SK-N-SH (cell line): ENCODE measurements at regions not wholly inside any gene's neighbourhood (a gene's known extent, or its start where the extent isn't known, plus 50 kb on each side); places are given as distances from the start of the nearest gene placed in this dataset.

ENCODE experiments used
- CTCF ChIA-PET: fragments of 300-600, 350-600 bp; formaldehyde crosslinking; extraction: SDS; loops from one replicate; lab custom pipeline; 2021; lab: Yijun Ruan, JAX
- POLR2A ChIA-PET: fragments of 350-600 bp; sonication (Branson Sonifier 250); formaldehyde crosslinking; extraction: SDS; loops from one replicate; lab custom pipeline; 2020; ENCODE audit warnings: antibody characterized with exemption, inconsistent platforms; lab: Yijun Ruan, JAX
- DNase-seq: peaks from one replicate; pipeline ENCODE4 v3.0.0; 2012
- H2AFZ ChIP-seq: fragments of 200-600 bp; sonication (generic); 2 replicates; pipeline ENCODE4 v1.8.1; 2016; ENCODE audit warnings: antibody characterized with exemption, mild to moderate bottlenecking, low read depth
- H3F3A ChIP-seq: fragments of 200-600 bp; sonication (generic); replicated peaks from 2 replicates; pipeline ENCODE3; 2016; ENCODE audit warnings: antibody characterized with exemption, mild to moderate bottlenecking; ENCODE audit not compliant: insufficient read depth
- H3K27ac ChIP-seq, 2 experiments: fragments of 200-500 bp in 1 of 2; fragments of 200-600 bp in 1 of 2; sonication (Bioruptor generic) in 1 of 2; sonication (generic), shearing (Covaris generic) in 1 of 2; 2 replicates each; pipeline versions ENCODE4 v1.5.1 to v1.6.1; 2014 to 2016; ENCODE audit warnings: low read depth in 2 of 2, inconsistent platforms in 1 of 2, low read length in 1 of 2, mild to moderate bottlenecking in 1 of 2, mixed read lengths in 1 of 2
- H3K27me3 ChIP-seq: fragments of 200-600 bp; sonication (generic), shearing (Covaris generic); 2 replicates; pipeline ENCODE4 v1.6.1; 2016; ENCODE audit warnings: mixed run types; ENCODE audit not compliant: insufficient read depth
- H3K36me3 ChIP-seq, 2 experiments: fragments of 200-500 bp in 1 of 2; fragments of 200-600 bp in 1 of 2; sonication (Bioruptor generic) in 1 of 2; sonication (generic) in 1 of 2; replicated peaks in 1 of 2; 2 replicates each; pipeline versions ENCODE3 to v1.5.1; 2014 to 2016; ENCODE audit warnings: low read length in 1 of 2, mild to moderate bottlenecking in 1 of 2; ENCODE audit not compliant: insufficient read depth in 2 of 2, control insufficient read depth in 1 of 2
- H3K4me1 ChIP-seq, 2 experiments: fragments of 200-500 bp in 1 of 2; fragments of 200-600 bp in 1 of 2; sonication (Bioruptor generic) in 1 of 2; sonication (generic), shearing (Covaris generic) in 1 of 2; 2 replicates each; pipeline versions ENCODE4 v1.5.1 to v1.6.1; 2014 to 2016; ENCODE audit warnings: low read depth in 1 of 2, low read length in 1 of 2, mixed run types in 1 of 2; ENCODE audit not compliant: insufficient read depth in 2 of 2, control insufficient read depth in 1 of 2
- H3K4me2 ChIP-seq: fragments of 200-600 bp; sonication (generic), shearing (Covaris generic); 2 replicates; pipeline ENCODE4 v1.6.1; 2017; ENCODE audit warnings: mixed run types
- H3K4me3 ChIP-seq, 2 experiments: fragments of 200-500 bp in 1 of 2; fragments of 200-600 bp in 1 of 2; sonication (Bioruptor generic) in 1 of 2; sonication (generic), shearing (Covaris generic) in 1 of 2; 2 replicates each; pipeline versions ENCODE4 v1.5.1 to v1.8.1; 2014 to 2016; ENCODE audit warnings: low read depth in 2 of 2, inconsistent platforms in 1 of 2, low read length in 1 of 2, mild to moderate bottlenecking in 1 of 2, mixed read lengths in 1 of 2, moderate library complexity in 1 of 2
- H3K79me2 ChIP-seq: fragments of 200-600 bp; sonication (generic); 2 replicates; pipeline ENCODE4 v1.8.1; 2017; ENCODE audit warnings: mild to moderate bottlenecking; ENCODE audit not compliant: insufficient read depth
- H3K9ac ChIP-seq: fragments of 200-600 bp; sonication (generic); 2 replicates; pipeline ENCODE4 v1.6.1; 2017; ENCODE audit warnings: mixed run types
- H3K9me2 ChIP-seq: fragments of 200-600 bp; sonication (generic); 2 replicates; pipeline ENCODE4 v1.6.1; 2017; ENCODE audit warnings: mixed run types
- H3K9me3 ChIP-seq: fragments of 200-600 bp; sonication (generic); 2 replicates; pipeline ENCODE4 v1.6.1; 2017; ENCODE audit warnings: mixed run types, mild to moderate bottlenecking, moderate library complexity
- H4K20me1 ChIP-seq: fragments of 200-600 bp; sonication (generic); 2 replicates; pipeline ENCODE4 v1.6.1; 2017; ENCODE audit warnings: mild to moderate bottlenecking, mixed run types; ENCODE audit not compliant: insufficient read depth
- CHD2 ChIP-seq: fragments of 150-350 bp; IDR thresholded peaks from 2 replicates; pipeline ENCODE4 v1.6.1; 2018; ENCODE audit warnings: low read length; ENCODE audit not compliant: partially characterized antibody
- ELF1 ChIP-seq: IDR thresholded peaks from 2 replicates; pipeline ENCODE4 v1.4.0; 2012
- EZH2phosphoT487 ChIP-seq: fragments of 200-600 bp; sonication (generic); IDR thresholded peaks from 2 replicates; pipeline ENCODE4 v1.6.1; 2017; ENCODE audit warnings: low read depth, mixed run types, mild to moderate bottlenecking, antibody characterized with exemption, moderate library complexity, borderline replicate concordance
- FOSL2 ChIP-seq: IDR thresholded peaks from 2 replicates; pipeline ENCODE4 v1.4.0; 2012; ENCODE audit warnings: low read depth, mild to moderate bottlenecking, moderate library complexity, borderline replicate concordance
- FOXJ3 ChIP-seq: sonication (generic); formaldehyde crosslinking; IDR thresholded peaks from 2 replicates; pipeline ENCODE4 v1.5.1; 2020; ENCODE audit warnings: mild to moderate bottlenecking, missing genetic modification reagents
- FOXM1 ChIP-seq: IDR thresholded peaks from 2 replicates; pipeline ENCODE4 v1.4.0; 2012; ENCODE audit warnings: low read depth, mild to moderate bottlenecking
- GABPA ChIP-seq: IDR thresholded peaks from 2 replicates; pipeline ENCODE4 v1.4.0; 2012; ENCODE audit warnings: low read depth, mild to moderate bottlenecking
- GATA2 ChIP-seq: sonication (generic); formaldehyde crosslinking; IDR thresholded peaks from 2 replicates; pipeline ENCODE4 v1.5.0; 2020; ENCODE audit warnings: mild to moderate bottlenecking, missing genetic modification reagents
- JUND ChIP-seq: IDR thresholded peaks from 2 replicates; pipeline ENCODE4 v1.4.0; 2012
- MEF2A ChIP-seq: IDR thresholded peaks from 2 replicates; pipeline ENCODE4 v1.4.0; 2012; ENCODE audit warnings: low read depth, borderline replicate concordance
- MXI1 ChIP-seq: IDR thresholded peaks from 2 replicates; pipeline ENCODE4 v1.6.1; 2012; ENCODE audit warnings: mild to moderate bottlenecking, low read depth, low read length, improper control_type of control experiment
- POLR2AphosphoS5 ChIP-seq: IDR thresholded peaks from 2 replicates; pipeline ENCODE4 v1.6.1; 2012; ENCODE audit warnings: low read depth, low read length
- RCOR1 ChIP-seq: fragments of 150-350 bp; IDR thresholded peaks from 2 replicates; pipeline ENCODE4 v1.6.1; 2017; ENCODE audit warnings: antibody characterized with exemption, low read length
- RXRA ChIP-seq: IDR thresholded peaks from 2 replicates; pipeline ENCODE4 v1.4.0; 2012; ENCODE audit warnings: low read depth, mild to moderate bottlenecking, borderline replicate concordance
- SIN3A ChIP-seq: IDR thresholded peaks from 2 replicates; pipeline ENCODE4 v1.6.1; 2012; ENCODE audit warnings: low read depth, mild to moderate bottlenecking, low read length, moderate library complexity, borderline replicate concordance
- TEAD4 ChIP-seq: IDR thresholded peaks from 2 replicates; pipeline ENCODE4 v1.4.0; 2012; ENCODE audit warnings: mild to moderate bottlenecking, borderline replicate concordance; ENCODE audit not compliant: insufficient read depth
- YY1 ChIP-seq: IDR thresholded peaks from 2 replicates; pipeline ENCODE4 v1.4.0; 2012; ENCODE audit warnings: low read depth, mild to moderate bottlenecking
- WGBS: methylation state at CpG from one replicate; pipeline ENCODE4 v1.1.6; 2017; ENCODE audit warnings: low lambda C conversion rate; 5-methylcytosine and 5-hydroxymethylcytosine counted together
- TF ChIP-seq, protein P1 (sequence below): IDR thresholded peaks from 2 replicates; pipeline ENCODE4 v1.4.0; 2012; ENCODE audit warnings: low read depth, borderline replicate concordance
- TF ChIP-seq, protein P2 (sequence below): fragments of 200-600 bp; sonication (generic); IDR thresholded peaks from 2 replicates; pipeline ENCODE4 v1.6.1; 2017; ENCODE audit warnings: antibody characterized with exemption, mild to moderate bottlenecking, moderate library complexity
- TF ChIP-seq, protein P3 (sequence below): IDR thresholded peaks from 2 replicates; pipeline ENCODE4 v1.6.1; 2012; ENCODE audit warnings: mild to moderate bottlenecking, low read depth, low read length, moderate library complexity
- TF ChIP-seq, protein P4 (sequence below): fragments of 150-350 bp; IDR thresholded peaks from 2 replicates; pipeline ENCODE4 v1.6.1; 2017; ENCODE audit warnings: antibody characterized with exemption, low read length, low read depth, borderline replicate concordance
- TF ChIP-seq, protein P5 (sequence below): IDR thresholded peaks from 2 replicates; pipeline ENCODE4 v1.4.0; 2012; ENCODE audit warnings: low read depth

DNA sequence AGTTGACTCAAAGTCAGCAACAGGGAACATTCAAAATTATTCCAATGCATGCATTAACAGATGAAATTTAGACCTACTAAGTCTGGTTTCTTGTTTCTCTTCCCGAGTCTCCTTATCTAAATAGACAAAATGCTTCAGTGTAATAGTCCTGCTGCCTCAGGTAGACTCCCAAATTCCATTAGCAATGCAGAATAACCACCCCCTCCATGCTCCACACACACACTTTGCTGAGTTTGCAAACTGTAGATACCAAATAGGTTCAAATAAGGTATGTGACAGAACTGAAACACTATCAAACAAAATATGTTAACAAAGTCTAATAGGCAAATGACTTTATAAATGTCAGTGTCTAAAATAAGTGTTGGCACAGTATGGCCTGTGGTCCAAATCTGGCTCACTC is 451.1 kb upstream of the SOX5 start:
- Histone ChIP-seq H3F3A (no peaks in the 10 kb centered on the region), H4K20me1 (no peaks in the 10 kb centered on the region), H3K36me3 (no peaks in the 10 kb centered on the region), H2AFZ (no peak overlapping the region), H3K4me2 (no peak overlapping the region), H3K4me1 (no peaks in the 10 kb centered on the region), H3K9me3 (no peaks in the 10 kb centered on the region), H3K9me2 (no peaks in the 10 kb centered on the region), H3K79me2 (no peaks in the 10 kb centered on the region), H3K27ac (no peak overlapping the region), H3K4me3 (no peak overlapping the region), H3K27me3 (no peaks in the 10 kb centered on the region), H3K9ac (no peak overlapping the region)
- WGBS = 46% methylated on average over 1 of the region's 1 CpG
- TF ChIP-seq CHD2 = no peak
- TF ChIP-seq FOSL2 = no peak
- TF ChIP-seq GATA2 (CRISPR knock-in tag) = no peak
- no peak for TF ChIP-seq FOXJ3 (CRISPR knock-in tag)
- no peak for TF ChIP-seq MEF2A
- no peak for TF ChIP-seq MXI1
- TF ChIP-seq EZH2phosphoT487 = no peak
- no peak for TF ChIP-seq POLR2AphosphoS5
- no peak for TF ChIP-seq YY1
- no peak for TF ChIP-seq TEAD4
- TF ChIP-seq ELF1 = no peak
- no peak for TF ChIP-seq JUND
- TF ChIP-seq GABPA = no peak
- ChIA-PET POLR2A (no interaction called here), CTCF (no interaction called here)
- DNase-seq = no peak

DNA sequence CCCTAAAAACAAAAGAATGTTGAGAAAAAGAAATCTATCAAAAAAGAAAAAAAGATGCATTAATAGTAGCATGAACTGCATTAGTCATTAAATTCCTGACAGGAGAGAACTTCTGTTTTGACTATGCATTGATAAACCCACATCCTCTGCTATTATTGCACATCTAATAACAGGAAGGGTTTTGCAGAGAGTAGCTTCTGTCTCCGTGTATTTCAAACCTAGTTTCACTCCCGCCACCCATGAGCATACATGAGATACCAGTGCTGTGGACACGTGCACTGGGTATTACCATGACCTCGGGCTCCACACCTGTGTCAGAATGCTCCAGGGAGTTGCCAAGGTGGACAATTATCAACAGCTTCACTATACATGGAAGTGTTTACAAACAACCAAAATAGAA is 449.1 kb upstream of the SOX5 start:
- no peak overlapping the region for H3K4me2 ChIP-seq
- H3K4me1 ChIP-seq = no peaks in the 10 kb centered on the region
- H4K20me1 ChIP-seq = no peaks in the 10 kb centered on the region
- H3K9me2 ChIP-seq = no peaks in the 10 kb centered on the region
- no peaks in the 10 kb centered on the region for H3K36me3 ChIP-seq
- no peak overlapping the region for H3K4me3 ChIP-seq
- no peaks in the 10 kb centered on the region for H3K27me3 ChIP-seq
- H3K9me3 ChIP-seq = no peaks in the 10 kb centered on the region
- H3F3A ChIP-seq = no peaks in the 10 kb centered on the region
- H3K9ac ChIP-seq = no peak overlapping the region
- H3K79me2 ChIP-seq = no peaks in the 10 kb centered on the region
- POLR2A ChIA-PET = no interaction called here
- CTCF ChIA-PET = interaction anchor here (1.5 kb wide), 1 partner anchor 11 kb away, joined by 3 read pairs; no protein-coding TSS in a partner anchor
- no peak overlapping the region for H3K27ac ChIP-seq
- WGBS = 44% methylated on average over 4 of the region's 4 CpGs
- no peak for DNase-seq
- H2AFZ ChIP-seq = no peak overlapping the region
- TF ChIP-seq RXRA = no peak
- no peak for TF ChIP-seq SIN3A
- TF ChIP-seq, protein P1, sequence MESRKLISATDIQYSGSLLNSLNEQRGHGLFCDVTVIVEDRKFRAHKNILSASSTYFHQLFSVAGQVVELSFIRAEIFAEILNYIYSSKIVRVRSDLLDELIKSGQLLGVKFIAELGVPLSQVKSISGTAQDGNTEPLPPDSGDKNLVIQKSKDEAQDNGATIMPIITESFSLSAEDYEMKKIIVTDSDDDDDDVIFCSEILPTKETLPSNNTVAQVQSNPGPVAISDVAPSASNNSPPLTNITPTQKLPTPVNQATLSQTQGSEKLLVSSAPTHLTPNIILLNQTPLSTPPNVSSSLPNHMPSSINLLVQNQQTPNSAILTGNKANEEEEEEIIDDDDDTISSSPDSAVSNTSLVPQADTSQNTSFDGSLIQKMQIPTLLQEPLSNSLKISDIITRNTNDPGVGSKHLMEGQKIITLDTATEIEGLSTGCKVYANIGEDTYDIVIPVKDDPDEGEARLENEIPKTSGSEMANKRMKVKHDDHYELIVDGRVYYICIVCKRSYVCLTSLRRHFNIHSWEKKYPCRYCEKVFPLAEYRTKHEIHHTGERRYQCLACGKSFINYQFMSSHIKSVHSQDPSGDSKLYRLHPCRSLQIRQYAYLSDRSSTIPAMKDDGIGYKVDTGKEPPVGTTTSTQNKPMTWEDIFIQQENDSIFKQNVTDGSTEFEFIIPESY = no peak
- TF ChIP-seq POLR2AphosphoS5 = no peak
- no peak for TF ChIP-seq FOSL2
- no peak for TF ChIP-seq RCOR1
- TF ChIP-seq, protein P2, sequence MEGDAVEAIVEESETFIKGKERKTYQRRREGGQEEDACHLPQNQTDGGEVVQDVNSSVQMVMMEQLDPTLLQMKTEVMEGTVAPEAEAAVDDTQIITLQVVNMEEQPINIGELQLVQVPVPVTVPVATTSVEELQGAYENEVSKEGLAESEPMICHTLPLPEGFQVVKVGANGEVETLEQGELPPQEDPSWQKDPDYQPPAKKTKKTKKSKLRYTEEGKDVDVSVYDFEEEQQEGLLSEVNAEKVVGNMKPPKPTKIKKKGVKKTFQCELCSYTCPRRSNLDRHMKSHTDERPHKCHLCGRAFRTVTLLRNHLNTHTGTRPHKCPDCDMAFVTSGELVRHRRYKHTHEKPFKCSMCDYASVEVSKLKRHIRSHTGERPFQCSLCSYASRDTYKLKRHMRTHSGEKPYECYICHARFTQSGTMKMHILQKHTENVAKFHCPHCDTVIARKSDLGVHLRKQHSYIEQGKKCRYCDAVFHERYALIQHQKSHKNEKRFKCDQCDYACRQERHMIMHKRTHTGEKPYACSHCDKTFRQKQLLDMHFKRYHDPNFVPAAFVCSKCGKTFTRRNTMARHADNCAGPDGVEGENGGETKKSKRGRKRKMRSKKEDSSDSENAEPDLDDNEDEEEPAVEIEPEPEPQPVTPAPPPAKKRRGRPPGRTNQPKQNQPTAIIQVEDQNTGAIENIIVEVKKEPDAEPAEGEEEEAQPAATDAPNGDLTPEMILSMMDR = no peak
- no peak for TF ChIP-seq JUND
- TF ChIP-seq FOXM1 = no peak
- TF ChIP-seq, protein P3, sequence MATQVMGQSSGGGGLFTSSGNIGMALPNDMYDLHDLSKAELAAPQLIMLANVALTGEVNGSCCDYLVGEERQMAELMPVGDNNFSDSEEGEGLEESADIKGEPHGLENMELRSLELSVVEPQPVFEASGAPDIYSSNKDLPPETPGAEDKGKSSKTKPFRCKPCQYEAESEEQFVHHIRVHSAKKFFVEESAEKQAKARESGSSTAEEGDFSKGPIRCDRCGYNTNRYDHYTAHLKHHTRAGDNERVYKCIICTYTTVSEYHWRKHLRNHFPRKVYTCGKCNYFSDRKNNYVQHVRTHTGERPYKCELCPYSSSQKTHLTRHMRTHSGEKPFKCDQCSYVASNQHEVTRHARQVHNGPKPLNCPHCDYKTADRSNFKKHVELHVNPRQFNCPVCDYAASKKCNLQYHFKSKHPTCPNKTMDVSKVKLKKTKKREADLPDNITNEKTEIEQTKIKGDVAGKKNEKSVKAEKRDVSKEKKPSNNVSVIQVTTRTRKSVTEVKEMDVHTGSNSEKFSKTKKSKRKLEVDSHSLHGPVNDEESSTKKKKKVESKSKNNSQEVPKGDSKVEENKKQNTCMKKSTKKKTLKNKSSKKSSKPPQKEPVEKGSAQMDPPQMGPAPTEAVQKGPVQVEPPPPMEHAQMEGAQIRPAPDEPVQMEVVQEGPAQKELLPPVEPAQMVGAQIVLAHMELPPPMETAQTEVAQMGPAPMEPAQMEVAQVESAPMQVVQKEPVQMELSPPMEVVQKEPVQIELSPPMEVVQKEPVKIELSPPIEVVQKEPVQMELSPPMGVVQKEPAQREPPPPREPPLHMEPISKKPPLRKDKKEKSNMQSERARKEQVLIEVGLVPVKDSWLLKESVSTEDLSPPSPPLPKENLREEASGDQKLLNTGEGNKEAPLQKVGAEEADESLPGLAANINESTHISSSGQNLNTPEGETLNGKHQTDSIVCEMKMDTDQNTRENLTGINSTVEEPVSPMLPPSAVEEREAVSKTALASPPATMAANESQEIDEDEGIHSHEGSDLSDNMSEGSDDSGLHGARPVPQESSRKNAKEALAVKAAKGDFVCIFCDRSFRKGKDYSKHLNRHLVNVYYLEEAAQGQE = no peak
- TF ChIP-seq, protein P4, sequence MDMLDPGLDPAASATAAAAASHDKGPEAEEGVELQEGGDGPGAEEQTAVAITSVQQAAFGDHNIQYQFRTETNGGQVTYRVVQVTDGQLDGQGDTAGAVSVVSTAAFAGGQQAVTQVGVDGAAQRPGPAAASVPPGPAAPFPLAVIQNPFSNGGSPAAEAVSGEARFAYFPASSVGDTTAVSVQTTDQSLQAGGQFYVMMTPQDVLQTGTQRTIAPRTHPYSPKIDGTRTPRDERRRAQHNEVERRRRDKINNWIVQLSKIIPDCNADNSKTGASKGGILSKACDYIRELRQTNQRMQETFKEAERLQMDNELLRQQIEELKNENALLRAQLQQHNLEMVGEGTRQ = no peak
- TF ChIP-seq, protein P5, sequence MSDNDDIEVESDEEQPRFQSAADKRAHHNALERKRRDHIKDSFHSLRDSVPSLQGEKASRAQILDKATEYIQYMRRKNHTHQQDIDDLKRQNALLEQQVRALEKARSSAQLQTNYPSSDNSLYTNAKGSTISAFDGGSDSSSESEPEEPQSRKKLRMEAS = no peak
